Uterus (tissue), 2 donors: ENCODE measurements at regions not wholly inside any gene's neighbourhood (a gene's known extent, or its start where the extent isn't known, plus 50 kb on each side); places are given as distances from the start of the nearest gene placed in this dataset.

Source experiments
- POLR2A ChIP-seq, 2 donors: fragments of 450-650 bp; IDR thresholded peaks; one replicate each; pipeline ENCODE4 v1.6.1; 2016; ENCODE audit warnings: antibody characterized with exemption in 2 of 2, mild to moderate bottlenecking in 1 of 2, moderate library complexity in 1 of 2
- TF ChIP-seq, protein P1 (sequence below), 4 experiments: fragments of 200-600 bp in 2 of 4; fragments of 450-650 bp in 2 of 4; sonication (generic) in 2 of 4; IDR thresholded peaks; one replicate each; pipeline ENCODE4 v1.5.1; 2016 to 2019; ENCODE audit warnings: antibody characterized with exemption in 4 of 4, mild to moderate bottlenecking in 2 of 4, moderate library complexity in 1 of 4

DNA sequence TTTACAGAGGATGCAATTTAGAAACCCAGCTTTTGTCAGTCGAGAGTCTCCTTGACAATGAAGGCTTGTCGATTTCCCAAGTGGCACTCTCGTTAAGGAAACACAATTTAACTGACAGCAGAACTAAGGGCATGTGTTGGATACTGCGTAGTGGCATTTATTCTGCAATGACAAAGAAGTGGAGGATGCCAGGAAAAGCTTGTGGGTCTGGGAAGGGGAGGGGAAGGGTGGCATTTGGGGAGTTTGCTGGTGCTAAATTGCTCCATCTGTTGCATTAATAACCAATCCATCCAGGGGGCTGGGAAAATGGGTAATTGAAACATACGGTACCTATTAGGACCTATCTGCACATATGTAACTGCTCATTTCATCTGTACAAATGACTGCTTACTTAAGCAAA is 190.6 kb downstream of the NSG2 start:
- TF ChIP-seq, protein P1, sequence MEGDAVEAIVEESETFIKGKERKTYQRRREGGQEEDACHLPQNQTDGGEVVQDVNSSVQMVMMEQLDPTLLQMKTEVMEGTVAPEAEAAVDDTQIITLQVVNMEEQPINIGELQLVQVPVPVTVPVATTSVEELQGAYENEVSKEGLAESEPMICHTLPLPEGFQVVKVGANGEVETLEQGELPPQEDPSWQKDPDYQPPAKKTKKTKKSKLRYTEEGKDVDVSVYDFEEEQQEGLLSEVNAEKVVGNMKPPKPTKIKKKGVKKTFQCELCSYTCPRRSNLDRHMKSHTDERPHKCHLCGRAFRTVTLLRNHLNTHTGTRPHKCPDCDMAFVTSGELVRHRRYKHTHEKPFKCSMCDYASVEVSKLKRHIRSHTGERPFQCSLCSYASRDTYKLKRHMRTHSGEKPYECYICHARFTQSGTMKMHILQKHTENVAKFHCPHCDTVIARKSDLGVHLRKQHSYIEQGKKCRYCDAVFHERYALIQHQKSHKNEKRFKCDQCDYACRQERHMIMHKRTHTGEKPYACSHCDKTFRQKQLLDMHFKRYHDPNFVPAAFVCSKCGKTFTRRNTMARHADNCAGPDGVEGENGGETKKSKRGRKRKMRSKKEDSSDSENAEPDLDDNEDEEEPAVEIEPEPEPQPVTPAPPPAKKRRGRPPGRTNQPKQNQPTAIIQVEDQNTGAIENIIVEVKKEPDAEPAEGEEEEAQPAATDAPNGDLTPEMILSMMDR (IDR thresholded peaks at IDR 0.05) = no peak
- no peak for TF ChIP-seq POLR2A (IDR thresholded peaks at IDR 0.05)
